GM12878 (cell line): ENCODE measurements at regions not wholly inside any gene's neighbourhood (a gene's known extent, or its start where the extent isn't known, plus 50 kb on each side); places are given as distances from the start of the nearest gene placed in this dataset.

Experiments
- ATAC-seq: fragments of 200-7000 bp; cut with Tn5 transposase; 3 replicates; pipeline ENCODE4 v1.9.1; 2020; ENCODE audit warnings: mild to moderate bottlenecking, moderate library complexity
- BruUV-seq: library from RNA; stranded (reverse); fragments of 400-500 nt; replicated peaks from 2 replicates; lab custom pipeline; 2021; lab: Mats Ljungman, UMichigan
- CTCF ChIA-PET: fragments of 300-600 bp; sonication (Branson Sonifier 250); formaldehyde crosslinking; extraction: SDS; loops from one replicate; lab custom pipeline; 2021; ENCODE audit warnings: inconsistent platforms; lab: Yijun Ruan, JAX
- POLR2A ChIA-PET: fragments of 350-600 bp; formaldehyde crosslinking; extraction: SDS; loops from one replicate; lab custom pipeline; 2021; ENCODE audit warnings: inconsistent platforms; lab: Charles Lee
- RAD21 ChIA-PET: fragments of 300-600 bp; sonication (Branson Sonifier 250); formaldehyde crosslinking; loops from one replicate; lab custom pipeline; 2023; ENCODE audit warnings: antibody characterized with exemption; ENCODE audit not compliant: unreplicated experiment; lab: Charles Lee
- SMC1A ChIA-PET: fragments of 300-600 bp; sonication (Branson Sonifier 250); formaldehyde crosslinking; loops from one replicate; lab custom pipeline; 2023; ENCODE audit not compliant: unreplicated experiment, uncharacterized antibody; lab: Charles Lee
- DNase-seq: peaks from one replicate; pipeline ENCODE4 v3.0.0-alpha.2; 2011; ENCODE audit warnings: low read depth, low spot score
- FAIRE-seq: peaks from 3 replicates; lab custom pipeline; 2011; peaks lifted over from hg19 to GRCh38; lab: Jason Lieb, UNC
- H2AFZ ChIP-seq: 2 replicates; pipeline ENCODE4 v1.6.0; 2011; ENCODE audit warnings: low read depth, low read length, control low read depth; ENCODE audit not compliant: control insufficient read depth
- H3K27ac ChIP-seq: 2 replicates; pipeline ENCODE4 v1.5.1; 2011; ENCODE audit warnings: control low read depth; ENCODE audit not compliant: control insufficient read depth, insufficient read depth
- H3K27me3 ChIP-seq, 2 experiments: replicated peaks in 1 of 2; 2 replicates each; pipeline versions ENCODE4 v1.6.0 to v1.6.1; 2011; ENCODE audit warnings: low read length in 1 of 2; ENCODE audit not compliant: control insufficient read depth in 2 of 2, insufficient read depth in 2 of 2
- H3K36me3 ChIP-seq, 2 experiments: 2 replicates each; pipeline ENCODE4 v1.5.1; 2011; ENCODE audit warnings: low read length in 1 of 2; ENCODE audit not compliant: control insufficient read depth in 2 of 2, insufficient read depth in 2 of 2
- H3K4me1 ChIP-seq: 2 replicates; pipeline ENCODE4 v1.6.1; 2011; ENCODE audit warnings: mild to moderate bottlenecking, low read length, moderate library complexity, mixed read lengths; ENCODE audit not compliant: control insufficient read depth, insufficient read depth
- H3K4me2 ChIP-seq: 2 replicates; pipeline ENCODE4 v1.6.0; 2011; ENCODE audit warnings: control low read depth; ENCODE audit not compliant: control insufficient read depth, insufficient read depth
- H3K4me3 ChIP-seq: fragments of 200-600 bp; sonication (generic); 2 replicates; pipeline ENCODE4 v1.5.1; 2016
- H3K79me2 ChIP-seq: 2 replicates; pipeline ENCODE4 v1.6.0; 2011; ENCODE audit warnings: low read length; ENCODE audit not compliant: control insufficient read depth, insufficient read depth
- H3K9ac ChIP-seq: 2 replicates; pipeline ENCODE4 v1.8.0; 2011; ENCODE audit warnings: low read length, control low read depth, mixed read lengths; ENCODE audit not compliant: control insufficient read depth, insufficient read depth
- H3K9me3 ChIP-seq: replicated peaks from 3 replicates; pipeline ENCODE4 v1.5.1; 2011; ENCODE audit warnings: mild to moderate bottlenecking, low read length; ENCODE audit not compliant: control insufficient read depth, insufficient read depth
- H4K20me1 ChIP-seq: 2 replicates; pipeline ENCODE4 v1.6.0; 2011; ENCODE audit not compliant: control insufficient read depth, insufficient read depth
- BCL11A ChIP-seq: IDR thresholded peaks from 2 replicates; pipeline ENCODE4 v1.6.1; 2011; ENCODE audit warnings: low read depth, low read length
- CREB1 ChIP-seq: IDR thresholded peaks from 2 replicates; pipeline ENCODE4 v1.6.1; 2012; ENCODE audit warnings: low read depth, mild to moderate bottlenecking, inconsistent platforms
- KLF5 ChIP-seq: fragments of 450-650 bp; IDR thresholded peaks from 2 replicates; pipeline ENCODE4 v1.6.1; 2014; ENCODE audit warnings: mild to moderate bottlenecking; ENCODE audit not compliant: partially characterized antibody
- MTA3 ChIP-seq: IDR thresholded peaks from 2 replicates; pipeline ENCODE4 v1.6.1; 2012; ENCODE audit warnings: low read length, inconsistent platforms, borderline replicate concordance
- WGBS: methylation state at CpG from one replicate; pipeline ENCODE4 v1.1.6; 2016; ENCODE audit warnings: low lambda C conversion rate; ENCODE audit not compliant: insufficient replicate concordance, insufficient coverage; ENCODE audit errors: missing lambda C conversion rate; 5-methylcytosine and 5-hydroxymethylcytosine counted together
- in situ Hi-C: fragments of 300-500 bp; cut with MboI; formaldehyde crosslinking; loops from 9 replicates; pipeline ENCODE4 v1.14.3; 2018; ENCODE audit warnings: mixed read lengths
- intact Hi-C: fragments of 100-400 bp; cut with micrococcal nuclease; formaldehyde crosslinking; loops from one replicate; pipeline ENCODE4 v1.14.2; 2022; ENCODE audit not compliant: unreplicated experiment
- TF ChIP-seq, protein P1 (sequence below): IDR thresholded peaks from 2 replicates; pipeline ENCODE4 v1.6.1; 2012; ENCODE audit warnings: improper control_type of control experiment, low read depth, low read length; ENCODE audit not compliant: insufficient replicate concordance
- TF ChIP-seq, protein P2 (sequence below): IDR thresholded peaks from 2 replicates; pipeline ENCODE4 v1.6.1; 2012; ENCODE audit warnings: low read length, inconsistent platforms
- TF ChIP-seq, protein P3 (sequence below): IDR thresholded peaks from 2 replicates; pipeline ENCODE4 v1.6.1; 2011; ENCODE audit warnings: low read depth, low read length, improper control_type of control experiment, borderline replicate concordance

DNA sequence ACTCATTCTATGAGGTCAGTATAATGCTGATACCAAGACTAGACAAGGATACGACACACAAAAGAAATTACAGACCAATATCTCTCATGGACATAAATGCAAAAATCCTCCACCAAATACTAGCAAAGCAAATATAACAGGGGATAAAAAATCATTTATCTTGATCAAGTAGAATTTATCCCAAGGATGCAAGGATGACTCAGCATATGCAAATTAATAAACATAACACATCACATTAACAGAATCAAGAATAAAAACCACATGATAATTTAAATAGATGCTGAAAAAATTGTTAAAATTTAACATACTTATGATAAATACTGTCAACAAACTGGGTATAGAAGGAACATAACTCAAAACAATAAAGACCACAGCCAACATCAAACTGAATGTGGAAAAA, 69.4 kb upstream of the GABRA2 start (continued):
- TF ChIP-seq, protein P1, sequence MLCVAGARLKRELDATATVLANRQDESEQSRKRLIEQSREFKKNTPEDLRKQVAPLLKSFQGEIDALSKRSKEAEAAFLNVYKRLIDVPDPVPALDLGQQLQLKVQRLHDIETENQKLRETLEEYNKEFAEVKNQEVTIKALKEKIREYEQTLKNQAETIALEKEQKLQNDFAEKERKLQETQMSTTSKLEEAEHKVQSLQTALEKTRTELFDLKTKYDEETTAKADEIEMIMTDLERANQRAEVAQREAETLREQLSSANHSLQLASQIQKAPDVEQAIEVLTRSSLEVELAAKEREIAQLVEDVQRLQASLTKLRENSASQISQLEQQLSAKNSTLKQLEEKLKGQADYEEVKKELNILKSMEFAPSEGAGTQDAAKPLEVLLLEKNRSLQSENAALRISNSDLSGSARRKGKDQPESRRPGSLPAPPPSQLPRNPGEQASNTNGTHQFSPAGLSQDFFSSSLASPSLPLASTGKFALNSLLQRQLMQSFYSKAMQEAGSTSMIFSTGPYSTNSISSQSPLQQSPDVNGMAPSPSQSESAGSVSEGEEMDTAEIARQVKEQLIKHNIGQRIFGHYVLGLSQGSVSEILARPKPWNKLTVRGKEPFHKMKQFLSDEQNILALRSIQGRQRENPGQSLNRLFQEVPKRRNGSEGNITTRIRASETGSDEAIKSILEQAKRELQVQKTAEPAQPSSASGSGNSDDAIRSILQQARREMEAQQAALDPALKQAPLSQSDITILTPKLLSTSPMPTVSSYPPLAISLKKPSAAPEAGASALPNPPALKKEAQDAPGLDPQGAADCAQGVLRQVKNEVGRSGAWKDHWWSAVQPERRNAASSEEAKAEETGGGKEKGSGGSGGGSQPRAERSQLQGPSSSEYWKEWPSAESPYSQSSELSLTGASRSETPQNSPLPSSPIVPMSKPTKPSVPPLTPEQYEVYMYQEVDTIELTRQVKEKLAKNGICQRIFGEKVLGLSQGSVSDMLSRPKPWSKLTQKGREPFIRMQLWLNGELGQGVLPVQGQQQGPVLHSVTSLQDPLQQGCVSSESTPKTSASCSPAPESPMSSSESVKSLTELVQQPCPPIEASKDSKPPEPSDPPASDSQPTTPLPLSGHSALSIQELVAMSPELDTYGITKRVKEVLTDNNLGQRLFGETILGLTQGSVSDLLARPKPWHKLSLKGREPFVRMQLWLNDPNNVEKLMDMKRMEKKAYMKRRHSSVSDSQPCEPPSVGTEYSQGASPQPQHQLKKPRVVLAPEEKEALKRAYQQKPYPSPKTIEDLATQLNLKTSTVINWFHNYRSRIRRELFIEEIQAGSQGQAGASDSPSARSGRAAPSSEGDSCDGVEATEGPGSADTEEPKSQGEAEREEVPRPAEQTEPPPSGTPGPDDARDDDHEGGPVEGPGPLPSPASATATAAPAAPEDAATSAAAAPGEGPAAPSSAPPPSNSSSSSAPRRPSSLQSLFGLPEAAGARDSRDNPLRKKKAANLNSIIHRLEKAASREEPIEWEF: no peak
- TF ChIP-seq, all 136 proteins: peak for 0

GRCh38 chr4:46450556-46450955, 60.6 kb upstream of the GABRA2 start:
- Histone ChIP-seq H2AFZ (no peak overlapping the region), H3K4me3 (no peak overlapping the region), H3K79me2 (no peaks in the 10 kb centered on the region), H4K20me1 (no peaks in the 10 kb centered on the region), H3K4me1 (no peaks in the 10 kb centered on the region), H3K4me2 (no peak overlapping the region), H3K27me3 (no peaks in the 10 kb centered on the region), H3K9ac (no peak overlapping the region), H3K9me3 (no peaks in the 10 kb centered on the region), H3K27ac (no peak overlapping the region), H3K36me3 (no peaks in the 10 kb centered on the region)
- 100% methylated on average over 1 of the region's 1 CpG for WGBS
- no TSS peak for BruUV-seq
- SMC1A ChIA-PET: no interaction called here
- in situ Hi-C loops: no loop called here
- no peak for FAIRE-seq
- intact Hi-C loops: no loop called here
- RAD21 ChIA-PET: no interaction called here
- DNase-seq: no peak
- CTCF ChIA-PET: no interaction called here
- POLR2A ChIA-PET: no interaction called here
- no peak for TF ChIP-seq MTA3
- TF ChIP-seq, protein P2, sequence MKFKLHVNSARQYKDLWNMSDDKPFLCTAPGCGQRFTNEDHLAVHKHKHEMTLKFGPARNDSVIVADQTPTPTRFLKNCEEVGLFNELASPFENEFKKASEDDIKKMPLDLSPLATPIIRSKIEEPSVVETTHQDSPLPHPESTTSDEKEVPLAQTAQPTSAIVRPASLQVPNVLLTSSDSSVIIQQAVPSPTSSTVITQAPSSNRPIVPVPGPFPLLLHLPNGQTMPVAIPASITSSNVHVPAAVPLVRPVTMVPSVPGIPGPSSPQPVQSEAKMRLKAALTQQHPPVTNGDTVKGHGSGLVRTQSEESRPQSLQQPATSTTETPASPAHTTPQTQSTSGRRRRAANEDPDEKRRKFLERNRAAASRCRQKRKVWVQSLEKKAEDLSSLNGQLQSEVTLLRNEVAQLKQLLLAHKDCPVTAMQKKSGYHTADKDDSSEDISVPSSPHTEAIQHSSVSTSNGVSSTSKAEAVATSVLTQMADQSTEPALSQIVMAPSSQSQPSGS: no peak
- TF ChIP-seq, protein P3, sequence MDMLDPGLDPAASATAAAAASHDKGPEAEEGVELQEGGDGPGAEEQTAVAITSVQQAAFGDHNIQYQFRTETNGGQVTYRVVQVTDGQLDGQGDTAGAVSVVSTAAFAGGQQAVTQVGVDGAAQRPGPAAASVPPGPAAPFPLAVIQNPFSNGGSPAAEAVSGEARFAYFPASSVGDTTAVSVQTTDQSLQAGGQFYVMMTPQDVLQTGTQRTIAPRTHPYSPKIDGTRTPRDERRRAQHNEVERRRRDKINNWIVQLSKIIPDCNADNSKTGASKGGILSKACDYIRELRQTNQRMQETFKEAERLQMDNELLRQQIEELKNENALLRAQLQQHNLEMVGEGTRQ: no peak
- no peak for TF ChIP-seq CREB1
- TF ChIP-seq BCL11A: no peak
- TF ChIP-seq KLF5: no peak
- no peak for ATAC-seq
